ENCODE measurements at regions not wholly inside any gene's neighbourhood (a gene's known extent, or its start where the extent isn't known, plus 50 kb on each side); places are given as distances from the start of the nearest gene placed in this dataset.

GRCh38 chr3:166052440-166052839, 215.2 kb upstream of the BCHE start:
- intact Hi-C loops (cut with micrococcal nuclease; ENCODE audit: unreplicated experiment) (no loop called here), in situ Hi-C loops (cut with HindIII; ENCODE audit: low pct_unique_long_range_greater_than_20kb, low sequenced_read_pairs) (no loop called here)
- DNase-seq (ENCODE audit: low read depth, low spot score) (no peak), ATAC-seq (no peak)
- Histone ChIP-seq H3K4me1 (ENCODE audit: control insufficient read depth, insufficient read depth, low read length) (no peaks in the 10 kb centered on the region), H3K9me3 (ENCODE audit: control insufficient read depth, insufficient read depth, low read depth, low read length) (0 out of 2 replicates have a peak, but pooled peaks cover 4% of the 10 kb centered on the region), H3K27me3 (ENCODE audit: control insufficient read depth, insufficient read depth, low read length) (no peaks in the 10 kb centered on the region), H3K27ac (ENCODE audit: low read length) (no peak overlapping the region), H3K36me3 (ENCODE audit: control insufficient read depth, insufficient read depth, low read length) (no peaks in the 10 kb centered on the region), H3K4me3 (ENCODE audit: low read depth in 2 of 2, low read length in 2 of 2) (no peak overlapping the region)
- POLR2A ChIA-PET = no interaction called here
- BruUV-seq (replicated peaks) = no TSS peak
- TF ChIP-seq POLR2AphosphoS5 (IDR thresholded peaks at IDR 0.05; ENCODE audit: low read depth, low read length) = no peak
- CTCF ChIA-PET = no interaction called here

DNA sequence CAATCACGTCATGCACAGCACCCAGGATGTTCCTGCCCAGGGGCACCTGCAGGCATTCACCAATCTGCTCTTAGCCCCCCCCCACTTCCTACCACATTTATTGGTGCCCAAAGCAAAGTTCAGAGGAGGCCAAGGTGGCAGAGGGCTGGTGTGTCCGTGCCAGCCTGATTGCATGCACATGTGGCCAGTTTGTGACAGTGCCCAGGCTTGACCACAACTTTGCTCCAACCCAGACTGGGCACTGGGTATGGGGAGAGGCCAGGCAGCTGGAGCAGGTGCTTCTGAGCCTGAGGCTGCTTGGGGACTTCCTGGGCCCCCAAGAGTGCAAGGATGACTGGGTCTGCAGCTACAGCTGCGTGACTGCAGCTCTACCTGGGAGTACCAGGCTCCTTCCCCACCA, 192.3 kb upstream of the BCHE start:
- intact Hi-C loops (cut with micrococcal nuclease; ENCODE audit: unreplicated experiment) (no loop called here), in situ Hi-C loops (cut with HindIII; ENCODE audit: low pct_unique_long_range_greater_than_20kb, low sequenced_read_pairs) (no loop called here)
- Histone ChIP-seq H3K4me3 (ENCODE audit: low read depth in 2 of 2, low read length in 2 of 2) (no peak overlapping the region), H3K27ac (ENCODE audit: low read length) (no peak overlapping the region), H3K27me3 (ENCODE audit: control insufficient read depth, insufficient read depth, low read length) (no peaks in the 10 kb centered on the region), H3K36me3 (ENCODE audit: control insufficient read depth, insufficient read depth, low read length) (no peaks in the 10 kb centered on the region), H3K9me3 (ENCODE audit: control insufficient read depth, insufficient read depth, low read depth, low read length) (no peaks in the 10 kb centered on the region), H3K4me1 (ENCODE audit: control insufficient read depth, insufficient read depth, low read length) (no peaks in the 10 kb centered on the region)
- DNase-seq (ENCODE audit: low read depth, low spot score) (no peak), ATAC-seq (no peak)
- ChIA-PET CTCF (interaction anchor here (0.6 kb wide), 1 partner anchor 385 kb away, joined by 3 read pairs; no protein-coding TSS in a partner anchor), POLR2A (no interaction called here)
- TF ChIP-seq TCF7L2 (IDR thresholded peaks at IDR 0.05; ENCODE audit: low read depth, low read length) = no peak
- TF ChIP-seq, protein P1, sequence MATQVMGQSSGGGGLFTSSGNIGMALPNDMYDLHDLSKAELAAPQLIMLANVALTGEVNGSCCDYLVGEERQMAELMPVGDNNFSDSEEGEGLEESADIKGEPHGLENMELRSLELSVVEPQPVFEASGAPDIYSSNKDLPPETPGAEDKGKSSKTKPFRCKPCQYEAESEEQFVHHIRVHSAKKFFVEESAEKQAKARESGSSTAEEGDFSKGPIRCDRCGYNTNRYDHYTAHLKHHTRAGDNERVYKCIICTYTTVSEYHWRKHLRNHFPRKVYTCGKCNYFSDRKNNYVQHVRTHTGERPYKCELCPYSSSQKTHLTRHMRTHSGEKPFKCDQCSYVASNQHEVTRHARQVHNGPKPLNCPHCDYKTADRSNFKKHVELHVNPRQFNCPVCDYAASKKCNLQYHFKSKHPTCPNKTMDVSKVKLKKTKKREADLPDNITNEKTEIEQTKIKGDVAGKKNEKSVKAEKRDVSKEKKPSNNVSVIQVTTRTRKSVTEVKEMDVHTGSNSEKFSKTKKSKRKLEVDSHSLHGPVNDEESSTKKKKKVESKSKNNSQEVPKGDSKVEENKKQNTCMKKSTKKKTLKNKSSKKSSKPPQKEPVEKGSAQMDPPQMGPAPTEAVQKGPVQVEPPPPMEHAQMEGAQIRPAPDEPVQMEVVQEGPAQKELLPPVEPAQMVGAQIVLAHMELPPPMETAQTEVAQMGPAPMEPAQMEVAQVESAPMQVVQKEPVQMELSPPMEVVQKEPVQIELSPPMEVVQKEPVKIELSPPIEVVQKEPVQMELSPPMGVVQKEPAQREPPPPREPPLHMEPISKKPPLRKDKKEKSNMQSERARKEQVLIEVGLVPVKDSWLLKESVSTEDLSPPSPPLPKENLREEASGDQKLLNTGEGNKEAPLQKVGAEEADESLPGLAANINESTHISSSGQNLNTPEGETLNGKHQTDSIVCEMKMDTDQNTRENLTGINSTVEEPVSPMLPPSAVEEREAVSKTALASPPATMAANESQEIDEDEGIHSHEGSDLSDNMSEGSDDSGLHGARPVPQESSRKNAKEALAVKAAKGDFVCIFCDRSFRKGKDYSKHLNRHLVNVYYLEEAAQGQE (IDR thresholded peaks at IDR 0.05; ENCODE audit: insufficient read depth in 1 of 2, low read depth in 2 of 2, low read length in 1 of 2) = no peak
- TF ChIP-seq CTCF (IDR thresholded peaks at IDR 0.05) = no peak
- no peak for TF ChIP-seq POLR2AphosphoS5 (IDR thresholded peaks at IDR 0.05; ENCODE audit: low read depth, low read length)
- no peak for TF ChIP-seq SIN3A (IDR thresholded peaks at IDR 0.05; ENCODE audit: borderline replicate concordance, insufficient read depth, low read depth, low read length)
- no TSS peak for BruUV-seq (replicated peaks)

GRCh38 chr3:166013073-166013679, 176.0 kb upstream of the BCHE start:
- in situ Hi-C loops (cut with HindIII; ENCODE audit: low pct_unique_long_range_greater_than_20kb, low sequenced_read_pairs) = no loop called here
- H3K27ac ChIP-seq (ENCODE audit: low read length) = no peak overlapping the region
- no TSS peak for BruUV-seq (replicated peaks)
- H3K27me3 ChIP-seq (ENCODE audit: control insufficient read depth, insufficient read depth, low read length) = no peaks in the 10 kb centered on the region
- no peaks in the 10 kb centered on the region for H3K4me1 ChIP-seq (ENCODE audit: control insufficient read depth, insufficient read depth, low read length)
- DNase-seq (ENCODE audit: low read depth, low spot score) (peak; percentile 10), ATAC-seq (no peak)
- no peak for TF ChIP-seq POLR2AphosphoS5 (IDR thresholded peaks at IDR 0.05; ENCODE audit: low read depth, low read length)
- peak; percentile 35; the same call in 1 of the 2 replicates for TF ChIP-seq CTCF (IDR thresholded peaks at IDR 0.05)
- H3K9me3 ChIP-seq (ENCODE audit: control insufficient read depth, insufficient read depth, low read depth, low read length) = no peaks in the 10 kb centered on the region
- no peak overlapping the region for H3K4me3 ChIP-seq (ENCODE audit: low read depth in 2 of 2, low read length in 2 of 2)
- ChIA-PET CTCF (no interaction called here), POLR2A (no interaction called here)
- no peaks in the 10 kb centered on the region for H3K36me3 ChIP-seq (ENCODE audit: control insufficient read depth, insufficient read depth, low read length)
- intact Hi-C loops (cut with micrococcal nuclease; ENCODE audit: unreplicated experiment) = loop anchor here (5.0 kb wide), 2 partner anchors 1019 to 1334 kb away; no protein-coding TSS in a partner anchor
